Stomach (tissue), 8 donors: ENCODE measurements at regions not wholly inside any gene's neighbourhood (a gene's known extent, or its start where the extent isn't known, plus 50 kb on each side); places are given as distances from the start of the nearest gene placed in this dataset.

Experiments used
- DNase-seq, 2 donors: peaks; one replicate each; pipeline versions ENCODE4 v3.0.0 to v3.0.0-alpha.2; 2013 to 2019
- H3K27ac ChIP-seq, 5 donors: fragments of 200-600 bp in 4 of 5; sonication (generic) in 4 of 5; one replicate each; pipeline ENCODE4 v1.5.1; 2013 to 2019; ENCODE audit warnings: mild to moderate bottlenecking in 1 of 5, moderate library complexity in 1 of 5
- H3K27me3 ChIP-seq, 3 donors: fragments of 200-600 bp; sonication (generic); one replicate each; pipeline ENCODE4 v1.5.1; 2017 to 2019; ENCODE audit warnings: mixed run types in 1 of 3
- H3K36me3 ChIP-seq, 4 donors: fragments of 200-600 bp; sonication (generic); 1 replicate in 3 of 4; 2 replicates in 1 of 4; pipeline ENCODE4 v1.5.1; 2016 to 2019
- H3K4me1 ChIP-seq, 4 donors: fragments of 200-600 bp; sonication (generic); one replicate each; pipeline ENCODE4 v1.5.1; 2016 to 2019
- H3K4me3 ChIP-seq, 4 donors: fragments of 200-600 bp; sonication (generic) in 3 of 4; one replicate each; pipeline ENCODE4 v1.5.1; 2016 to 2019; ENCODE audit warnings: mild to moderate bottlenecking in 1 of 4
- H3K9me3 ChIP-seq, 4 donors: fragments of 200-600 bp; sonication (generic); one replicate each; pipeline ENCODE4 v1.5.1; 2016 to 2019
- CTCF ChIP-seq, 7 experiments: fragments of 450-650 bp in 4 of 7; fragments of 200-600 bp in 3 of 7; sonication (generic) in 3 of 7; IDR thresholded peaks; one replicate each; pipeline ENCODE4 v1.5.1; 2016 to 2019; ENCODE audit warnings: antibody characterized with exemption in 7 of 7, control low read depth in 2 of 7, mild to moderate bottlenecking in 1 of 7
- EP300 ChIP-seq: sonication (generic); formaldehyde crosslinking; IDR thresholded peaks from one replicate; pipeline ENCODE4 v1.6.1; 2017; ENCODE audit warnings: antibody characterized with exemption
- POLR2A ChIP-seq, 4 donors: fragments of 450-650 bp; IDR thresholded peaks; one replicate each; pipeline ENCODE4 v1.6.1; 2016; ENCODE audit warnings: antibody characterized with exemption in 4 of 4, control low read depth in 2 of 4, mild to moderate bottlenecking in 1 of 4, moderate library complexity in 1 of 4
- POLR2AphosphoS5 ChIP-seq, 3 donors: sonication (generic); formaldehyde crosslinking; IDR thresholded peaks; one replicate each; pipeline ENCODE4 v1.6.1; 2016; ENCODE audit warnings: antibody characterized with exemption in 3 of 3
- WGBS, 5 donors: extraction: QIAGEN DNeasy Blood & Tissue Kit in 3 of 5; methylation state at CpG; one replicate each; pipeline versions ENCODE4 v1.1.5 to v1.1.7; 2013 to 2018; 5-methylcytosine and 5-hydroxymethylcytosine counted together
- intact Hi-C: fragments of 100-400 bp; cut with DNase I; formaldehyde crosslinking; loops from one replicate; pipeline ENCODE4 v1.15.1; 2023; ENCODE audit warnings: low total_unique reads
- donor health status: healthy with polysubstance abuse.
- donor health status: Bipolar disorder and iron deficiency.
- donor health status: healthy.

- WGBS, 5 donors = 49 to 77% (median 73%) methylated on average over 1 of the region's 1 CpG
These were observed 170.2 kb upstream of the PTCHD4 start for GRCh38 chr6:48281217-48281616.

GRCh38 chr6:48280035-48280620 is 169.1 kb upstream of the PTCHD4 start:
- no peak overlapping the region for H3K4me3 ChIP-seq
- H3K27me3 ChIP-seq = no peaks in the 10 kb centered on the region
- H3K36me3 ChIP-seq = no peaks in the 10 kb centered on the region
- H3K4me1 ChIP-seq = no peaks in the 10 kb centered on the region
- no peak overlapping the region for H3K27ac ChIP-seq
- TF ChIP-seq CTCF (IDR thresholded peaks at IDR 0.05) = no peak
- TF ChIP-seq POLR2AphosphoS5 (IDR thresholded peaks at IDR 0.05) = no peak
- no peak for TF ChIP-seq POLR2A (IDR thresholded peaks at IDR 0.05)
- no peak for TF ChIP-seq EP300
- intact Hi-C loops = no loop called here
- peaks cover 0 to 4% (median 0%) of the 10 kb centered on the region in 4 donors for H3K9me3 ChIP-seq
- no peak for DNase-seq
- WGBS, 5 donors = 69 to 96% (median 77%) methylated on average over 1 of the region's 1 CpG

More at GRCh38 chr6:48281217-48281616, 170.2 kb upstream of the PTCHD4 start:
- no peak for TF ChIP-seq CTCF (IDR thresholded peaks at IDR 0.05)
- TF ChIP-seq POLR2AphosphoS5 (IDR thresholded peaks at IDR 0.05) = no peak
- TF ChIP-seq POLR2A (IDR thresholded peaks at IDR 0.05) = no peak
- no peak for TF ChIP-seq EP300
- Histone ChIP-seq H3K27ac (no peak overlapping the region), H3K4me3 (no peak overlapping the region), H3K36me3 (no peaks in the 10 kb centered on the region), H3K27me3 (no peaks in the 10 kb centered on the region), H3K4me1 (no peaks in the 10 kb centered on the region), H3K9me3 (peaks cover 0 to 9% (median 0%) of the 10 kb centered on the region in 4 donors)
- no peak for DNase-seq
- intact Hi-C loops = no loop called here

GRCh38 chr6:48278261-48278660 is 167.3 kb upstream of the PTCHD4 start:
- H3K4me3 ChIP-seq = no peak overlapping the region
- H3K36me3 ChIP-seq = no peaks in the 10 kb centered on the region
- no peaks in the 10 kb centered on the region for H3K4me1 ChIP-seq
- intact Hi-C loops = no loop called here
- TF ChIP-seq CTCF (IDR thresholded peaks at IDR 0.05) = no peak
- no peak for TF ChIP-seq EP300
- TF ChIP-seq POLR2A (IDR thresholded peaks at IDR 0.05) = no peak
- no peak for TF ChIP-seq POLR2AphosphoS5 (IDR thresholded peaks at IDR 0.05)
- WGBS, 5 donors = 55 to 73% (median 61%) methylated on average over 1 of the region's 1 CpG
- H3K9me3 ChIP-seq = no peaks in the 10 kb centered on the region
- no peaks in the 10 kb centered on the region for H3K27me3 ChIP-seq
- H3K27ac ChIP-seq = no peak overlapping the region
- no peak for DNase-seq

- Histone ChIP-seq H3K4me3 (no peak overlapping the region), H3K27me3 (no peaks in the 10 kb centered on the region), H3K36me3 (no peaks in the 10 kb centered on the region), H3K4me1 (no peaks in the 10 kb centered on the region), H3K27ac (no peak overlapping the region), H3K9me3 (peaks cover 0 to 8% (median 4%) of the 10 kb centered on the region in 4 donors)
- TF ChIP-seq CTCF (IDR thresholded peaks at IDR 0.05) (no peak), EP300 (no peak), POLR2A (IDR thresholded peaks at IDR 0.05) (no peak), POLR2AphosphoS5 (IDR thresholded peaks at IDR 0.05) (no peak)
- intact Hi-C loops = no loop called here
- WGBS, 5 donors = 95 to 100% (median 97%) methylated on average over 1 of the region's 1 CpG
- DNase-seq = no peak
These were observed 161.5 kb upstream of the PTCHD4 start for GRCh38 chr6:48272518-48272917.
